ENCODE measurements at regions not wholly inside any gene's neighbourhood (a gene's known extent, or its start where the extent isn't known, plus 50 kb on each side); places are given as distances from the start of the nearest gene placed in this dataset.

DNA sequence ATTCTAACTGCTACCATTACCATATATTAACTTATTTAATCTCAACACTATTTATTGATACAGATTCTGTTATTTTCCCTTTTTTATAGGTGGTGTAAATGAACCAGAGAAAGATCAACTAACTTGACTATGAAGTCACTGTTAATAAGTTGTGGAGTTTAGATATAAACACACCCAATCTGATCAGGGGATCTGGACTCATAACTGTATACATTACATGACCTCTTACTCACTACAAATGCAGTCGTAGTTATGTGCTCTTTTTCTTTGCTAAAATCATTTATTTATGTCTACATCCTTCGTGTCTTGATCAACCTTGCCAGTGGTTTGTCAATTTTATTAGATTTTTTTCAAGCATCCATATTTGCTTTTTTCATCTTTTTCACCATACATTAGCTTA lies 614.8 kb upstream of the FAM241A start:
- DNase-seq (ENCODE audit: low read depth in 4 of 6, low spot score in 6 of 6) = no peak
- WGBS (ENCODE audit: insufficient coverage) = 71% methylated on average over 1 of the region's 2 CpGs
- no peak overlapping the region for H3K4me3 ChIP-seq (ENCODE audit: low read depth, low read length)
- no peaks in the 10 kb centered on the region for H3K36me3 ChIP-seq (ENCODE audit: control insufficient read depth, insufficient read depth, low read length)
- no peaks in the 10 kb centered on the region for H3K27me3 ChIP-seq (ENCODE audit: control insufficient read depth, insufficient read depth, low read length)
- no peaks in the 10 kb centered on the region for H3K4me1 ChIP-seq (ENCODE audit: control insufficient read depth, insufficient read depth, low read length)
- no peak overlapping the region for H3K27ac ChIP-seq (ENCODE audit: low read depth, low read length)
- no peaks in the 10 kb centered on the region for H3K9me3 ChIP-seq (ENCODE audit: control insufficient read depth, insufficient read depth, low read length)

GRCh38 chr4:111535792-111536191 lies 609.5 kb upstream of the FAM241A start:
- no peak overlapping the region for H3K27ac ChIP-seq (ENCODE audit: low read depth, low read length)
- no peak for DNase-seq (ENCODE audit: low read depth in 4 of 6, low spot score in 6 of 6)

GRCh38 chr4:111537165-111537564 lies 608.1 kb upstream of the FAM241A start:
- Histone ChIP-seq H3K27me3 (ENCODE audit: control insufficient read depth, insufficient read depth, low read length) (no peaks in the 10 kb centered on the region), H3K27ac (ENCODE audit: low read depth, low read length) (no peak overlapping the region), H3K9me3 (ENCODE audit: control insufficient read depth, insufficient read depth, low read length) (no peaks in the 10 kb centered on the region), H3K4me3 (ENCODE audit: low read depth, low read length) (no peak overlapping the region), H3K36me3 (ENCODE audit: control insufficient read depth, insufficient read depth, low read length) (no peaks in the 10 kb centered on the region), H3K4me1 (ENCODE audit: control insufficient read depth, insufficient read depth, low read length) (no peaks in the 10 kb centered on the region)
- no CpG with 5 or more reads among the region's 2 CpGs for WGBS (ENCODE audit: insufficient coverage)
- no peak for DNase-seq (ENCODE audit: low read depth in 4 of 6, low spot score in 6 of 6)

More at GRCh38 chr4:111535792-111536191, 609.5 kb upstream of the FAM241A start:
- Histone ChIP-seq H3K36me3 (ENCODE audit: control insufficient read depth, insufficient read depth, low read length) (no peaks in the 10 kb centered on the region), H3K4me3 (ENCODE audit: low read depth, low read length) (no peak overlapping the region), H3K4me1 (ENCODE audit: control insufficient read depth, insufficient read depth, low read length) (no peaks in the 10 kb centered on the region), H3K9me3 (ENCODE audit: control insufficient read depth, insufficient read depth, low read length) (no peaks in the 10 kb centered on the region), H3K27me3 (ENCODE audit: control insufficient read depth, insufficient read depth, low read length) (no peaks in the 10 kb centered on the region)
- no CpG with 5 or more reads among the region's 1 CpG for WGBS (ENCODE audit: insufficient coverage)

GRCh38 chr4:111537871-111538270 lies 607.4 kb upstream of the FAM241A start:
- H3K4me1 ChIP-seq (ENCODE audit: control insufficient read depth, insufficient read depth, low read length) = no peaks in the 10 kb centered on the region
- WGBS (ENCODE audit: insufficient coverage) = 30% methylated on average over 1 of the region's 3 CpGs
- DNase-seq (ENCODE audit: low read depth in 4 of 6, low spot score in 6 of 6) = no peak
- no peak overlapping the region for H3K4me3 ChIP-seq (ENCODE audit: low read depth, low read length)
- no peaks in the 10 kb centered on the region for H3K9me3 ChIP-seq (ENCODE audit: control insufficient read depth, insufficient read depth, low read length)
- no peak overlapping the region for H3K27ac ChIP-seq (ENCODE audit: low read depth, low read length)
- no peaks in the 10 kb centered on the region for H3K27me3 ChIP-seq (ENCODE audit: control insufficient read depth, insufficient read depth, low read length)
- H3K36me3 ChIP-seq (ENCODE audit: control insufficient read depth, insufficient read depth, low read length) = no peaks in the 10 kb centered on the region

DNA sequence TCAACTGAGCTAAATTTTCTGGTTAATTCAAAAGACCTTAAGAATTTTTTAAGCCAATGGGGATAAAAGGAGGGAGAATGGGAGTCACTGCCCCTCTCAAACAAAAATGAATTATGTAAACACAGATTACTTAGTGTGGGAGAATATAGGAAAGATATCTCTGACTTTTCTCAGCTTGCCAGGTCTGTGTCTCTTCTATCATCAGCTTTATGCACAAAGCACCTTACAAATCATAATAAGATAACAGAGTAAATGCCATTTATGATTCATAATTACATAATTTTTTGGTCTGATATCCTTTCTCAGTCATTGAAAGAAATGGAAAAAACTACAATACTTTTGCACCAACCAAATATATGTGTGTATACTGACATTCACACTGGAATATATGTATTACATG lies 604.6 kb upstream of the FAM241A start:
- Histone ChIP-seq H3K27me3 (ENCODE audit: control insufficient read depth, insufficient read depth, low read length) (no peaks in the 10 kb centered on the region), H3K4me3 (ENCODE audit: low read depth, low read length) (no peak overlapping the region), H3K9me3 (ENCODE audit: control insufficient read depth, insufficient read depth, low read length) (no peaks in the 10 kb centered on the region), H3K36me3 (ENCODE audit: control insufficient read depth, insufficient read depth, low read length) (no peaks in the 10 kb centered on the region), H3K4me1 (ENCODE audit: control insufficient read depth, insufficient read depth, low read length) (no peaks in the 10 kb centered on the region), H3K27ac (ENCODE audit: low read depth, low read length) (no peak overlapping the region)
- DNase-seq (ENCODE audit: low read depth in 4 of 6, low spot score in 6 of 6) = no peak

DNA sequence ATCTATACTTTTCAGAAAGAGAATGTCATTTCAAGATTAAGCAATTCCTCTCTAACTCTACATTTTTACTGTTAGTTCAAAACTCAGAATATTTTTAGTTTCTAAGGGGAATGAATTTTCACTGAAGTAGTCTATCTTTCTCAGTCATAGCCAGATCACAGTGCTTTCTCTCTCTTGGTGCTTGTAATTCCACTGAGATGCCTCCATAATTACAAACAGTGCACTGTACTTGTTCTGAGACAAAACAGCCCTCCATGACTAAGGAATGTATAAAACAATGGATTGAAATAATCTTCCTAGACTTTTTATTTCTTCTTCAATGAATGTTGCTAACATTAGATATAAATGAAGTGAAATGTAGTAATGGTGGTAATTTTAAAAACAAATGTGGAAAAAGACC lies 603.2 kb upstream of the FAM241A start:
- Histone ChIP-seq H3K36me3 (ENCODE audit: control insufficient read depth, insufficient read depth, low read length) (no peaks in the 10 kb centered on the region), H3K4me1 (ENCODE audit: control insufficient read depth, insufficient read depth, low read length) (no peaks in the 10 kb centered on the region), H3K4me3 (ENCODE audit: low read depth, low read length) (no peak overlapping the region), H3K9me3 (ENCODE audit: control insufficient read depth, insufficient read depth, low read length) (no peaks in the 10 kb centered on the region), H3K27ac (ENCODE audit: low read depth, low read length) (no peak overlapping the region), H3K27me3 (ENCODE audit: control insufficient read depth, insufficient read depth, low read length) (no peaks in the 10 kb centered on the region)
- no peak for DNase-seq (ENCODE audit: low read depth in 4 of 6, low spot score in 6 of 6)

DNA sequence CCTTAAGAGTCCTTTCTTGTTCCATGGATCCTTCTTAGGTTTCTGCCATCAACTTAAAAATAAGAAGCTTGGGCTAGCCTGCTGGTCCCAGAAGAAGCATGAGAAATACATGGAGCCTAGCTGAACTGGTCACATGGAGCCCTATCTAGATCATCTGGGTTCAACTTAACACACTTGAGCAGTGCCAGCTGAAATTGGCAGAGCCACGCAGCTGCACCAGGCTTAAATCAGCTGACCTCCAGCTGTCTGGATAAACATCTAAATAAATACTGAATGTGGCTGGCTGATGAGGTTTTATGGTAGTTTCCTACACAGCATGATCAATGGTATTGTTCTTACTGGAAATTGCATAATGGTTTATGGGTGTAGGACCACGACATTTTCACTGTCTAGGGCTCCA lies 598.4 kb upstream of the FAM241A start:
- Histone ChIP-seq H3K4me1 (ENCODE audit: control insufficient read depth, insufficient read depth, low read length) (no peaks in the 10 kb centered on the region), H3K9me3 (ENCODE audit: control insufficient read depth, insufficient read depth, low read length) (no peaks in the 10 kb centered on the region), H3K36me3 (ENCODE audit: control insufficient read depth, insufficient read depth, low read length) (no peaks in the 10 kb centered on the region), H3K27me3 (ENCODE audit: control insufficient read depth, insufficient read depth, low read length) (no peaks in the 10 kb centered on the region), H3K4me3 (ENCODE audit: low read depth, low read length) (no peak overlapping the region), H3K27ac (ENCODE audit: low read depth, low read length) (no peak overlapping the region)
- 38% methylated on average over 1 of the region's 2 CpGs for WGBS (ENCODE audit: insufficient coverage)
- DNase-seq (ENCODE audit: low read depth in 4 of 6, low spot score in 6 of 6) = peak in 1 of 6 donors; percentile 3

GRCh38 chr4:111556141-111556781 lies 589.0 kb upstream of the FAM241A start:
- Histone ChIP-seq H3K36me3 (ENCODE audit: control insufficient read depth, insufficient read depth, low read length) (no peaks in the 10 kb centered on the region), H3K27ac (ENCODE audit: low read depth, low read length) (no peak overlapping the region), H3K27me3 (ENCODE audit: control insufficient read depth, insufficient read depth, low read length) (no peaks in the 10 kb centered on the region), H3K4me1 (ENCODE audit: control insufficient read depth, insufficient read depth, low read length) (no peaks in the 10 kb centered on the region), H3K9me3 (ENCODE audit: control insufficient read depth, insufficient read depth, low read length) (no peaks in the 10 kb centered on the region), H3K4me3 (ENCODE audit: low read depth, low read length) (no peak overlapping the region)
- no peak for DNase-seq (ENCODE audit: low read depth in 4 of 6, low spot score in 6 of 6)
- WGBS (ENCODE audit: insufficient coverage) = 100% methylated on average over 1 of the region's 5 CpGs

DNA sequence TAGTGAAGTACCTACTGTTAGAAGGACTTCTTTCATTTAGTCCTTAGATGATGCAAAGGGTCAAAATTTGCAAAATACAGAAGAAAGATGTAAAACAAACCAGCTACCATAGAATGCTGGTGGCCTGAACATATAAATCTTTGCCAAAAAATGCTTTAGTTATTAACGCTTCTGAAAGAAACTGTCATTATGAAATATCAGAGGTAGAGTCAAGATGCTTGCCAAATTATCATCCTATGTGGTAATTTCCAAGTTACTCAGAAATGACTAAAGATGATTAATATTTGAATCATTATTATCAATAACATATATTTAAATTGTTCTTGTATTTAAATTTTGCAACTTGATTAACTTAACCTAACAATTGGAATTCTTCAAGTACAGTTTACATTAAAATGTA lies 588.4 kb upstream of the FAM241A start:
- no peak for DNase-seq (ENCODE audit: low read depth in 4 of 6, low spot score in 6 of 6)
- no CpG with 5 or more reads among the region's 1 CpG for WGBS (ENCODE audit: insufficient coverage)
- H3K4me1 ChIP-seq (ENCODE audit: control insufficient read depth, insufficient read depth, low read length) = no peaks in the 10 kb centered on the region
- no peaks in the 10 kb centered on the region for H3K27me3 ChIP-seq (ENCODE audit: control insufficient read depth, insufficient read depth, low read length)
- H3K36me3 ChIP-seq (ENCODE audit: control insufficient read depth, insufficient read depth, low read length) = no peaks in the 10 kb centered on the region
- no peaks in the 10 kb centered on the region for H3K9me3 ChIP-seq (ENCODE audit: control insufficient read depth, insufficient read depth, low read length)
- H3K27ac ChIP-seq (ENCODE audit: low read depth, low read length) = no peak overlapping the region
- H3K4me3 ChIP-seq (ENCODE audit: low read depth, low read length) = no peak overlapping the region

DNA sequence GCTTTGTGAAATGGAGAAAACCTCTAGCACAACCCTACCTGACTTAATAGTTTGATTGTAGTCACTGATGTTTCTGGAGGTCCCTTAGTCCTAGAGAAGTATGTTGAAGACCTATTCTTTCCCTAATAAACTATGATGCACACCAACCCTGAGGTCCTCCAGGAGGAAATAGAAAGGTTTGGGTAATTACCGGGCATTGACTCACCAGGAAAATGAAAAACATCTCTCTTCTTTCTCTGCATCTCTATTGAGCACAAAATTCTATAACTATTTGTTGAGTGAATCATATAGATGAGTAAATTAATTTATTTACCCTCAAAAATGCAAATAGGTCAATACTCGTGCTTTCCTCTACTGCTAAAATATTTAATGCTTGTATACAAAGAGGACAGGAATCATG lies 582.4 kb upstream of the FAM241A start:
- Histone ChIP-seq H3K4me3 (ENCODE audit: low read depth, low read length) (no peak overlapping the region), H3K4me1 (ENCODE audit: control insufficient read depth, insufficient read depth, low read length) (no peaks in the 10 kb centered on the region), H3K9me3 (ENCODE audit: control insufficient read depth, insufficient read depth, low read length) (no peaks in the 10 kb centered on the region), H3K27me3 (ENCODE audit: control insufficient read depth, insufficient read depth, low read length) (no peaks in the 10 kb centered on the region), H3K27ac (ENCODE audit: low read depth, low read length) (no peak overlapping the region), H3K36me3 (ENCODE audit: control insufficient read depth, insufficient read depth, low read length) (no peaks in the 10 kb centered on the region)
- WGBS (ENCODE audit: insufficient coverage) = no CpG with 5 or more reads among the region's 2 CpGs
- DNase-seq (ENCODE audit: low read depth in 4 of 6, low spot score in 6 of 6) = no peak
